ENCODE measurements at regions not wholly inside any gene's neighbourhood (a gene's known extent, or its start where the extent isn't known, plus 50 kb on each side); places are given as distances from the start of the nearest gene placed in this dataset.

DNA sequence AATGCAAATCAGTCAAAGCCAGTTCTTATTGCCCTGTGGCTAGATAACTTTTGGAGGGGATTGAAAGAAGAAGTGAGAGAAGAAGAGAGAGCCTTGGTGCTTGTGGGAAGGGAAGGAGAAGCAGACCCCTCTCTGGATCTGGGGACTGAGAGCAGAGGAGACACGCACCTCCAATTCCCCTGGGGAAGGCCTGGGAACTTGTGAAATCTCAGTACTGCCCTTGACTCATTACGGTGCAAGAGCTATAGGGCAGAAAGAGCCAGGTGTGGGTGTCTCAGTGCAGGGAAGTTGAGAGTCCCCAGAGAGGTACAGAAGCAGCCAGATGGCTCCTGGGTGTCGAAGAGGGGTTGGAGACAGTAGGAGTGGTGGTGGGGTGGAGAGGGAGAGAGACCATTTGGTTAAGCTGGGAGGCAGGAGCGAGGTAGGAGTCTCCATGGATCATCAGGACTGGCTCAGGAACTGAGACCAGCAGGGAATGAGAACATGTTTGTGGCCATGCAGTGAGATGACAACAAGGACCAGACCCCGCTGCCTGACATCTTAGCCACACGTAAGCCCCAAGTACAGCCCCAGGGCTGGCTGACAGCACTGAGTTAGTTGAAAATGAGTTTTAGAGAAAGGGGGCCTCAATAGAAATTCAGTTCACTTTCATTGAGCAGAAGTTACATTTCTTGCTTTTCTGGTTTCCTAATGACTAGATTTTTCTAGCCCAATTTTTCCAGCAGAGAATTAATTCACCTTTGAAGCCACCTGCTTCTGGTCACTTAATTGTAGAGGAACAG lies 238.2 kb downstream of the BUB3 start:
- H4K5ac ChIP-seq (ENCODE audit: insufficient read length, low read depth, low read length): no peak overlapping the region
- no peak overlapping the region for H3K18ac ChIP-seq (ENCODE audit: insufficient read length, low read depth, low read length)
- no peaks in the 10 kb centered on the region for H3K27me3 ChIP-seq (ENCODE audit: insufficient read depth, low read length)
- H4K8ac ChIP-seq (replicated peaks; ENCODE audit: insufficient read length, low read depth, low read length): no peak overlapping the region
- no peaks in the 10 kb centered on the region for H4K20me1 ChIP-seq (ENCODE audit: control insufficient read depth, insufficient read depth, insufficient read length)
- H4K91ac ChIP-seq (ENCODE audit: insufficient read length, low read depth, low read length): no peak overlapping the region
- H3K56ac ChIP-seq (ENCODE audit: insufficient read length, low read depth, low read length): no peak overlapping the region
- no peaks in the 10 kb centered on the region for H3K79me1 ChIP-seq (ENCODE audit: insufficient read depth, low read depth, low read length, poor library complexity, severe bottlenecking)
- no peak overlapping the region for H2BK12ac ChIP-seq (ENCODE audit: insufficient read length, low read depth, low read length)
- H3K9me3 ChIP-seq (ENCODE audit: control insufficient read depth, low read depth, low read length): peaks cover 14% of the 10 kb centered on the region
- no peak overlapping the region for H2BK15ac ChIP-seq (ENCODE audit: low read depth, low read length)
- no peak overlapping the region for H2BK20ac ChIP-seq (ENCODE audit: low read depth, low read length, poor library complexity, severe bottlenecking)
- H3T11ph ChIP-seq (ENCODE audit: low read length): no peak overlapping the region
- H3K79me2 ChIP-seq (ENCODE audit: insufficient read depth, low read length): no peaks in the 10 kb centered on the region
- H3K4me2 ChIP-seq (ENCODE audit: insufficient read depth, insufficient read length, low read length): no peak overlapping the region
- WGBS (ENCODE audit: extremely low coverage, insufficient read length, low lambda C conversion rate): no CpG with 5 or more reads among the region's 6 CpGs
- no peak overlapping the region for H3K9ac ChIP-seq (ENCODE audit: extremely low read depth, insufficient read length, low read length)
- H3K36me3 Mint-ChIP-seq (ENCODE audit: insufficient read depth in 1 of 3, low read depth in 3 of 3): peaks cover 28 to 39% (median 35%) of the 10 kb centered on the region in 3 experiments
- H2AK5ac ChIP-seq (ENCODE audit: insufficient read length, low read length): no peak overlapping the region
- H2AFZ ChIP-seq (ENCODE audit: low read length): no peak overlapping the region
- H3K9me3 Mint-ChIP-seq: peaks cover 33 to 39% of the 10 kb centered on the region in 2 experiments
- peaks cover 0 to 1% of the 10 kb centered on the region in 2 experiments; a peak in 2 of 4 replicates for H3K4me1 Mint-ChIP-seq
- no peak overlapping the region for H2BK120ac ChIP-seq (ENCODE audit: low read depth, low read length, poor library complexity, severe bottlenecking)
- H3K27me3 Mint-ChIP-seq (ENCODE audit: low read depth): 0 out of 2 replicates have a peak, but pooled peaks cover 1% of the 10 kb centered on the region
- no peak overlapping the region for H3K23ac ChIP-seq (ENCODE audit: insufficient read length, low read depth, low read length)
- no peak overlapping the region for H3K27ac Mint-ChIP-seq
- TF ChIP-seq, protein P1, sequence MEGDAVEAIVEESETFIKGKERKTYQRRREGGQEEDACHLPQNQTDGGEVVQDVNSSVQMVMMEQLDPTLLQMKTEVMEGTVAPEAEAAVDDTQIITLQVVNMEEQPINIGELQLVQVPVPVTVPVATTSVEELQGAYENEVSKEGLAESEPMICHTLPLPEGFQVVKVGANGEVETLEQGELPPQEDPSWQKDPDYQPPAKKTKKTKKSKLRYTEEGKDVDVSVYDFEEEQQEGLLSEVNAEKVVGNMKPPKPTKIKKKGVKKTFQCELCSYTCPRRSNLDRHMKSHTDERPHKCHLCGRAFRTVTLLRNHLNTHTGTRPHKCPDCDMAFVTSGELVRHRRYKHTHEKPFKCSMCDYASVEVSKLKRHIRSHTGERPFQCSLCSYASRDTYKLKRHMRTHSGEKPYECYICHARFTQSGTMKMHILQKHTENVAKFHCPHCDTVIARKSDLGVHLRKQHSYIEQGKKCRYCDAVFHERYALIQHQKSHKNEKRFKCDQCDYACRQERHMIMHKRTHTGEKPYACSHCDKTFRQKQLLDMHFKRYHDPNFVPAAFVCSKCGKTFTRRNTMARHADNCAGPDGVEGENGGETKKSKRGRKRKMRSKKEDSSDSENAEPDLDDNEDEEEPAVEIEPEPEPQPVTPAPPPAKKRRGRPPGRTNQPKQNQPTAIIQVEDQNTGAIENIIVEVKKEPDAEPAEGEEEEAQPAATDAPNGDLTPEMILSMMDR (conservative IDR thresholded peaks at IDR 0.05): no peak
- H3K4me1 ChIP-seq (ENCODE audit: insufficient read depth, low read length): no peaks in the 10 kb centered on the region
- H3K23me2 ChIP-seq (ENCODE audit: insufficient read length, low read depth, low read length, poor library complexity, severe bottlenecking): no peaks in the 10 kb centered on the region
- H3K14ac ChIP-seq (ENCODE audit: insufficient read depth, low read length): no peak overlapping the region
- H3K4me3 Mint-ChIP-seq: no peak overlapping the region
- no peak overlapping the region for H3K27ac ChIP-seq (ENCODE audit: insufficient read length, low read depth, low read length)
- DNase-seq: no peak
- no peak overlapping the region for H3K4ac ChIP-seq (ENCODE audit: low read depth, low read length)
- H2BK5ac ChIP-seq (ENCODE audit: insufficient read length, low read length): no peak overlapping the region

Measured in H9 (cell line).